Endothelial cell of umbilical vein (primary cell): ENCODE measurements at regions not wholly inside any gene's neighbourhood (a gene's known extent, or its start where the extent isn't known, plus 50 kb on each side); places are given as distances from the start of the nearest gene placed in this dataset.

Experiments
- BruUV-seq: library from RNA; stranded (reverse); fragments of 400-500 nt; replicated peaks from 2 replicates; lab custom pipeline; 2021; lab: Mats Ljungman, UMichigan
- CTCF ChIA-PET: fragments of 300-600, 350-600 bp; sonication (Branson Sonifier 250); formaldehyde crosslinking; loops from one replicate; lab custom pipeline; 2021; ENCODE audit warnings: antibody characterized with exemption, inconsistent platforms; lab: Charles Lee
- POLR2A ChIA-PET: fragments of 300-600, 350-600 bp; sonication (Branson Sonifier 250); formaldehyde crosslinking; loops from one replicate; lab custom pipeline; 2021; ENCODE audit warnings: antibody characterized with exemption, inconsistent platforms; lab: Charles Lee
- DNase-seq: peaks from one replicate; pipeline ENCODE4 v3.0.0-alpha.2; 2011; ENCODE audit warnings: low read depth, low spot score
- FAIRE-seq: peaks from 2 replicates; lab custom pipeline; 2011; peaks lifted over from hg19 to GRCh38; lab: Jason Lieb, UNC
- H2AFZ ChIP-seq: 2 replicates; pipeline ENCODE4 v1.6.0; 2012; ENCODE audit warnings: low read depth, low read length, control low read depth, inconsistent platforms
- H3K27ac ChIP-seq: 2 replicates; pipeline ENCODE4 v1.5.1; 2011; ENCODE audit warnings: low read depth, mild to moderate bottlenecking, control low read depth, low read length, moderate library complexity; ENCODE audit not compliant: insufficient read depth
- H3K27me3 ChIP-seq, 2 experiments: 2 replicates each; pipeline versions ENCODE4 v1.6.0 to v1.6.1; 2011; ENCODE audit warnings: low read length in 2 of 2, mixed read lengths in 1 of 2; ENCODE audit not compliant: control insufficient read depth in 2 of 2, insufficient read depth in 2 of 2
- H3K36me3 ChIP-seq, 2 experiments: 2 replicates in 1 of 2; 3 replicates in 1 of 2; pipeline ENCODE4 v1.5.1; 2011; ENCODE audit warnings: low read length in 2 of 2, mild to moderate bottlenecking in 1 of 2, moderate library complexity in 1 of 2; ENCODE audit not compliant: control insufficient read depth in 2 of 2, insufficient read depth in 2 of 2; ENCODE audit errors: extremely low read depth in 1 of 2
- H3K4me1 ChIP-seq: 3 replicates; pipeline ENCODE4 v1.5.1; 2011; ENCODE audit warnings: mild to moderate bottlenecking, low read length; ENCODE audit not compliant: control insufficient read depth, insufficient read depth; ENCODE audit errors: extremely low read depth
- H3K4me2 ChIP-seq: 2 replicates; pipeline ENCODE4 v1.6.1; 2011; ENCODE audit warnings: low read length, control low read depth, mixed read lengths; ENCODE audit not compliant: insufficient read depth
- H3K4me3 ChIP-seq, 3 experiments: fragments of 200-600 bp in 1 of 3; sonication (generic), shearing (Covaris generic) in 1 of 3; replicated peaks in 1 of 3; 2 replicates each; pipeline ENCODE4 v1.5.1; 2011 to 2016; ENCODE audit warnings: control low read depth in 3 of 3, low read length in 3 of 3, mild to moderate bottlenecking in 2 of 3, inconsistent platforms in 1 of 3, low read depth in 1 of 3, moderate library complexity in 1 of 3; ENCODE audit not compliant: insufficient read depth in 1 of 3
- H3K79me2 ChIP-seq: 2 replicates; pipeline ENCODE4 v1.6.0; 2012; ENCODE audit warnings: low read length, inconsistent platforms; ENCODE audit not compliant: control insufficient read depth, insufficient read depth
- H3K9ac ChIP-seq: replicated peaks from 2 replicates; pipeline ENCODE3; 2011; ENCODE audit warnings: low read length, control low read depth; ENCODE audit not compliant: insufficient read depth; ENCODE audit errors: extremely low read depth
- H3K9me1 ChIP-seq: replicated peaks from 3 replicates; pipeline ENCODE4 v1.6.0; 2011; ENCODE audit warnings: mild to moderate bottlenecking, low read length; ENCODE audit not compliant: control insufficient read depth, insufficient read depth; ENCODE audit errors: extremely low read depth
- H3K9me3 ChIP-seq: replicated peaks from 2 replicates; pipeline ENCODE4 v1.5.1; 2012; ENCODE audit warnings: low read length, inconsistent platforms; ENCODE audit not compliant: control insufficient read depth, insufficient read depth
- H4K20me1 ChIP-seq: replicated peaks from 2 replicates; pipeline ENCODE3; 2011; ENCODE audit warnings: mild to moderate bottlenecking, low read length; ENCODE audit not compliant: control insufficient read depth, insufficient read depth; ENCODE audit errors: extremely low read depth
- FOS ChIP-seq: IDR thresholded peaks from 2 replicates; pipeline ENCODE4 v1.6.1; 2011; ENCODE audit warnings: mild to moderate bottlenecking, low read length, moderate library complexity, borderline replicate concordance; ENCODE audit not compliant: insufficient read depth
- GATA2 ChIP-seq: IDR thresholded peaks from 2 replicates; pipeline ENCODE4 v1.7.0; 2011; ENCODE audit warnings: low read depth, mild to moderate bottlenecking, moderate library complexity, mixed read lengths, low read length; ENCODE audit not compliant: insufficient read length, insufficient read depth
- MYC ChIP-seq: IDR thresholded peaks from one replicate; pipeline ENCODE4 v1.6.1; 2011; ENCODE audit warnings: mild to moderate bottlenecking, low read depth, low read length
- dilution Hi-C: fragments of 300-500 bp; cut with MboI; formaldehyde crosslinking; loops from one replicate; pipeline ENCODE4 v1.15.0; 2019; ENCODE audit warnings: low sequenced_read_pairs; ENCODE audit not compliant: extremely low pct_ligation_motif_present
- intact Hi-C: fragments of 100-400 bp; cut with micrococcal nuclease; formaldehyde crosslinking; loops from one replicate; pipeline ENCODE4 v1.10.0; 2022

GRCh38 chr16:62899737-62900136 is 863.5 kb upstream of the CDH8 start:
- Histone ChIP-seq H3K4me3 (no peak overlapping the region), H3K27me3 (no peaks in the 10 kb centered on the region), H2AFZ (no peak overlapping the region), H3K9me3 (peaks cover 1% of the 10 kb centered on the region), H3K79me2 (no peaks in the 10 kb centered on the region), H3K9ac (no peak overlapping the region), H3K27ac (no peak overlapping the region), H3K9me1 (no peaks in the 10 kb centered on the region), H3K4me1 (no peaks in the 10 kb centered on the region), H3K4me2 (no peak overlapping the region), H3K36me3 (no peaks in the 10 kb centered on the region), H4K20me1 (no peaks in the 10 kb centered on the region)
- dilution Hi-C loops, result no loop called here
- BruUV-seq, result no TSS peak
- DNase-seq (no peak), FAIRE-seq (no peak)
- ChIA-PET POLR2A (no interaction called here), CTCF (no interaction called here)
- intact Hi-C loops, result no loop called here
- TF ChIP-seq FOS (no peak), GATA2 (no peak), MYC (no peak)

GRCh38 chr16:62889097-62889496 is 852.9 kb upstream of the CDH8 start:
- H4K20me1 ChIP-seq, result no peaks in the 10 kb centered on the region
- H3K36me3 ChIP-seq, result no peaks in the 10 kb centered on the region
- H3K9me1 ChIP-seq, result no peaks in the 10 kb centered on the region
- no peaks in the 10 kb centered on the region for H3K27me3 ChIP-seq
- H3K4me1 ChIP-seq, result no peaks in the 10 kb centered on the region
- no peak overlapping the region for H3K4me3 ChIP-seq
- H3K9me3 ChIP-seq, result no peaks in the 10 kb centered on the region
- ChIA-PET POLR2A (no interaction called here), CTCF (no interaction called here)
- no TSS peak for BruUV-seq
- H2AFZ ChIP-seq, result no peak overlapping the region
- intact Hi-C loops, result no loop called here
- TF ChIP-seq FOS, result no peak
- no peak for TF ChIP-seq MYC
- FAIRE-seq (no peak), DNase-seq (no peak)
- dilution Hi-C loops, result no loop called here
- H3K4me2 ChIP-seq, result no peak overlapping the region
- H3K79me2 ChIP-seq, result no peaks in the 10 kb centered on the region
- H3K9ac ChIP-seq, result no peak overlapping the region
- no peak overlapping the region for H3K27ac ChIP-seq
